HEK293 (cell line): ENCODE measurements at regions not wholly inside any gene's neighbourhood (a gene's known extent, or its start where the extent isn't known, plus 50 kb on each side); places are given as distances from the start of the nearest gene placed in this dataset.

Experiments used
- CTCF ChIA-PET: fragments of 350-600 bp; formaldehyde crosslinking; extraction: SDS; loops from one replicate; lab custom pipeline; 2021; ENCODE audit warnings: antibody characterized with exemption; lab: Yijun Ruan, JAX
- POLR2A ChIA-PET: fragments of 300-600 bp; formaldehyde crosslinking; extraction: SDS; loops from one replicate; lab custom pipeline; 2020; ENCODE audit warnings: antibody characterized with exemption, inconsistent platforms; lab: Yijun Ruan, JAX
- H3K27ac ChIP-seq: fragments of 200-500 bp; sonication (Bioruptor generic); 2 replicates; pipeline ENCODE4 v1.5.1; 2014; ENCODE audit warnings: low read depth, low read length, control low read depth, inconsistent platforms; ENCODE audit errors: extremely low read depth
- H3K36me3 ChIP-seq, 2 experiments: fragments of 200-500 bp in 1 of 2; sonication (Bioruptor generic) in 1 of 2; 1 replicate in 1 of 2; 2 replicates in 1 of 2; pipeline ENCODE4 v1.5.1; 2014 to 2017; ENCODE audit warnings: inconsistent platforms in 2 of 2, low read length in 2 of 2; ENCODE audit not compliant: control insufficient read depth in 2 of 2, insufficient read depth in 1 of 2
- H3K4me1 ChIP-seq: fragments of 200-500 bp; sonication (Bioruptor generic); 2 replicates; pipeline ENCODE4 v1.5.1; 2014; ENCODE audit warnings: mild to moderate bottlenecking, low read length, inconsistent platforms; ENCODE audit not compliant: control insufficient read depth, insufficient read depth
- H3K4me3 ChIP-seq: 2 replicates; pipeline ENCODE4 v1.5.1; 2011; ENCODE audit warnings: low read depth, mild to moderate bottlenecking, control low read depth, low read length, moderate library complexity
- H3K9me3 ChIP-seq: fragments of 200-500 bp; sonication (Bioruptor generic); 2 replicates; pipeline ENCODE4 v1.5.1; 2014; ENCODE audit warnings: low read depth, low read length, inconsistent platforms; ENCODE audit not compliant: control insufficient read depth, insufficient read depth
- BCL11A ChIP-seq: fragments of 450-650 bp; formaldehyde crosslinking; IDR thresholded peaks from 2 replicates; pipeline ENCODE4 v1.5.1; 2016; ENCODE audit warnings: low read depth, missing biosample characterization, missing genetic modification characterization
- BCL11B ChIP-seq: fragments of 450-650 bp; formaldehyde crosslinking; IDR thresholded peaks from 2 replicates; pipeline ENCODE4 v1.5.1; 2016; ENCODE audit warnings: low read depth, missing biosample characterization, missing genetic modification characterization
- SCRT2 ChIP-seq: fragments of 450-650 bp; formaldehyde crosslinking; IDR thresholded peaks from 2 replicates; pipeline ENCODE4 v1.5.1; 2016; ENCODE audit warnings: missing biosample characterization, missing genetic modification characterization
- ZNF133 ChIP-seq: fragments of 450-650 bp; formaldehyde crosslinking; IDR thresholded peaks from 2 replicates; pipeline ENCODE4 v1.5.1; 2016; ENCODE audit warnings: missing biosample characterization, missing genetic modification characterization
- ZNF157 ChIP-seq: fragments of 450-650 bp; formaldehyde crosslinking; IDR thresholded peaks from 2 replicates; pipeline ENCODE4 v1.5.1; 2016; ENCODE audit warnings: missing biosample characterization, missing genetic modification characterization
- ZNF175 ChIP-seq: fragments of 450-650 bp; formaldehyde crosslinking; IDR thresholded peaks from 2 replicates; pipeline ENCODE4 v1.5.1; 2016; ENCODE audit warnings: missing biosample characterization, missing genetic modification characterization
- ZNF221 ChIP-seq: fragments of 450-650 bp; formaldehyde crosslinking; IDR thresholded peaks from 2 replicates; pipeline ENCODE4 v1.5.1; 2017; ENCODE audit warnings: missing biosample characterization, missing genetic modification characterization, borderline replicate concordance
- ZNF223 ChIP-seq: fragments of 450-650 bp; formaldehyde crosslinking; IDR thresholded peaks from 2 replicates; pipeline ENCODE4 v1.5.1; 2016; ENCODE audit warnings: missing biosample characterization, missing genetic modification characterization
- ZNF24 ChIP-seq: fragments of 450-650 bp; formaldehyde crosslinking; IDR thresholded peaks from 2 replicates; pipeline ENCODE4 v1.5.1; 2016; ENCODE audit warnings: missing biosample characterization, missing genetic modification characterization
- ZNF324 ChIP-seq: fragments of 450-650 bp; formaldehyde crosslinking; IDR thresholded peaks from 2 replicates; pipeline ENCODE4 v1.5.1; 2016; ENCODE audit warnings: missing biosample characterization, missing genetic modification characterization
- ZNF366 ChIP-seq: fragments of 450-650 bp; formaldehyde crosslinking; conservative IDR thresholded peaks from 2 replicates; pipeline ENCODE4 v1.5.1; 2016; ENCODE audit warnings: missing biosample characterization, missing genetic modification characterization
- ZNF549 ChIP-seq: fragments of 450-650 bp; IDR thresholded peaks from 2 replicates; pipeline ENCODE4 v1.5.1; 2018; ENCODE audit warnings: missing biosample characterization, missing genetic modification characterization, mild to moderate bottlenecking, inconsistent platforms, moderate library complexity
- ZNF571 ChIP-seq: fragments of 450-650 bp; formaldehyde crosslinking; IDR thresholded peaks from 2 replicates; pipeline ENCODE4 v1.5.0; 2017; ENCODE audit warnings: missing biosample characterization, missing genetic modification characterization
- ZNF600 ChIP-seq: fragments of 450-650 bp; formaldehyde crosslinking; IDR thresholded peaks from 2 replicates; pipeline ENCODE4 v1.5.1; 2016; ENCODE audit warnings: missing biosample characterization, missing genetic modification characterization
- ZNF701 ChIP-seq: fragments of 450-650 bp; formaldehyde crosslinking; IDR thresholded peaks from 2 replicates; pipeline ENCODE4 v1.5.1; 2016; ENCODE audit warnings: missing biosample characterization, missing genetic modification characterization
- TF ChIP-seq, protein P1 (sequence below): fragments of 450-650 bp; formaldehyde crosslinking; IDR thresholded peaks from 2 replicates; pipeline ENCODE4 v1.5.1; 2016; ENCODE audit warnings: missing biosample characterization, missing genetic modification characterization, borderline replicate concordance
- TF ChIP-seq, protein P2 (sequence below): fragments of 450-650 bp; formaldehyde crosslinking; IDR thresholded peaks from 2 replicates; pipeline ENCODE4 v1.5.1; 2017; ENCODE audit warnings: missing biosample characterization, missing genetic modification characterization
- TF ChIP-seq, protein P3 (sequence below): fragments of 450-650 bp; formaldehyde crosslinking; IDR thresholded peaks from 2 replicates; pipeline ENCODE4 v1.5.1; 2016; ENCODE audit warnings: missing biosample characterization, missing genetic modification characterization
- TF ChIP-seq, protein P4 (sequence below): fragments of 450-650 bp; formaldehyde crosslinking; IDR thresholded peaks from 2 replicates; pipeline ENCODE4 v1.5.1; 2017; ENCODE audit warnings: missing biosample characterization, missing genetic modification characterization

DNA sequence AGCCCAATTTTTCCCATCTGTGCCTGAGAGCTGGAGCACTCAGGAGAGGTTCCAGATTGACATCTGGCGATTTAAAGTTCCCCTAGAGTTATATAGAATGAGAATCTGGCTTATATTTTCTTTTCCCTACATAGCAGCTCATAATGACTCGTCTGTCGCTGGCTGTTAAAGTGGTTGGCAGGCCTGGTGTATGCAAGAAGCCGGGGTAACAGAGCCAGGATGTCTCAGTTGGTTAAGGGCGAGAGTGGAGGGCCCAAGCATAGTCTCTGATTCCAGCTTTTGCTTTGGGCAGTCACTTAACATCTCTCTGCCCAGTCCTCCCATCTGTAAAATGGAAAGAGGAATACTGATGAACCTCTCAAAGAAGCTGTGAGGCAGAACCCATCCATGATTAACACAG lies 751.6 kb downstream of the NOVA1 start (continued):
- TF ChIP-seq, protein P1, sequence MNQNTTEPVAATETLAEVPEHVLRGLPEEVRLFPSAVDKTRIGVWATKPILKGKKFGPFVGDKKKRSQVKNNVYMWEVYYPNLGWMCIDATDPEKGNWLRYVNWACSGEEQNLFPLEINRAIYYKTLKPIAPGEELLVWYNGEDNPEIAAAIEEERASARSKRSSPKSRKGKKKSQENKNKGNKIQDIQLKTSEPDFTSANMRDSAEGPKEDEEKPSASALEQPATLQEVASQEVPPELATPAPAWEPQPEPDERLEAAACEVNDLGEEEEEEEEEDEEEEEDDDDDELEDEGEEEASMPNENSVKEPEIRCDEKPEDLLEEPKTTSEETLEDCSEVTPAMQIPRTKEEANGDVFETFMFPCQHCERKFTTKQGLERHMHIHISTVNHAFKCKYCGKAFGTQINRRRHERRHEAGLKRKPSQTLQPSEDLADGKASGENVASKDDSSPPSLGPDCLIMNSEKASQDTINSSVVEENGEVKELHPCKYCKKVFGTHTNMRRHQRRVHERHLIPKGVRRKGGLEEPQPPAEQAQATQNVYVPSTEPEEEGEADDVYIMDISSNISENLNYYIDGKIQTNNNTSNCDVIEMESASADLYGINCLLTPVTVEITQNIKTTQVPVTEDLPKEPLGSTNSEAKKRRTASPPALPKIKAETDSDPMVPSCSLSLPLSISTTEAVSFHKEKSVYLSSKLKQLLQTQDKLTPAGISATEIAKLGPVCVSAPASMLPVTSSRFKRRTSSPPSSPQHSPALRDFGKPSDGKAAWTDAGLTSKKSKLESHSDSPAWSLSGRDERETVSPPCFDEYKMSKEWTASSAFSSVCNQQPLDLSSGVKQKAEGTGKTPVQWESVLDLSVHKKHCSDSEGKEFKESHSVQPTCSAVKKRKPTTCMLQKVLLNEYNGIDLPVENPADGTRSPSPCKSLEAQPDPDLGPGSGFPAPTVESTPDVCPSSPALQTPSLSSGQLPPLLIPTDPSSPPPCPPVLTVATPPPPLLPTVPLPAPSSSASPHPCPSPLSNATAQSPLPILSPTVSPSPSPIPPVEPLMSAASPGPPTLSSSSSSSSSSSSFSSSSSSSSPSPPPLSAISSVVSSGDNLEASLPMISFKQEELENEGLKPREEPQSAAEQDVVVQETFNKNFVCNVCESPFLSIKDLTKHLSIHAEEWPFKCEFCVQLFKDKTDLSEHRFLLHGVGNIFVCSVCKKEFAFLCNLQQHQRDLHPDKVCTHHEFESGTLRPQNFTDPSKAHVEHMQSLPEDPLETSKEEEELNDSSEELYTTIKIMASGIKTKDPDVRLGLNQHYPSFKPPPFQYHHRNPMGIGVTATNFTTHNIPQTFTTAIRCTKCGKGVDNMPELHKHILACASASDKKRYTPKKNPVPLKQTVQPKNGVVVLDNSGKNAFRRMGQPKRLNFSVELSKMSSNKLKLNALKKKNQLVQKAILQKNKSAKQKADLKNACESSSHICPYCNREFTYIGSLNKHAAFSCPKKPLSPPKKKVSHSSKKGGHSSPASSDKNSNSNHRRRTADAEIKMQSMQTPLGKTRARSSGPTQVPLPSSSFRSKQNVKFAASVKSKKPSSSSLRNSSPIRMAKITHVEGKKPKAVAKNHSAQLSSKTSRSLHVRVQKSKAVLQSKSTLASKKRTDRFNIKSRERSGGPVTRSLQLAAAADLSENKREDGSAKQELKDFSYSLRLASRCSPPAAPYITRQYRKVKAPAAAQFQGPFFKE (tag by site-specific recombination) = no peak
- TF ChIP-seq ZNF366 (tag by site-specific recombination) (no peak), ZNF221 (tag by site-specific recombination) (no peak)
- TF ChIP-seq, protein P2, sequence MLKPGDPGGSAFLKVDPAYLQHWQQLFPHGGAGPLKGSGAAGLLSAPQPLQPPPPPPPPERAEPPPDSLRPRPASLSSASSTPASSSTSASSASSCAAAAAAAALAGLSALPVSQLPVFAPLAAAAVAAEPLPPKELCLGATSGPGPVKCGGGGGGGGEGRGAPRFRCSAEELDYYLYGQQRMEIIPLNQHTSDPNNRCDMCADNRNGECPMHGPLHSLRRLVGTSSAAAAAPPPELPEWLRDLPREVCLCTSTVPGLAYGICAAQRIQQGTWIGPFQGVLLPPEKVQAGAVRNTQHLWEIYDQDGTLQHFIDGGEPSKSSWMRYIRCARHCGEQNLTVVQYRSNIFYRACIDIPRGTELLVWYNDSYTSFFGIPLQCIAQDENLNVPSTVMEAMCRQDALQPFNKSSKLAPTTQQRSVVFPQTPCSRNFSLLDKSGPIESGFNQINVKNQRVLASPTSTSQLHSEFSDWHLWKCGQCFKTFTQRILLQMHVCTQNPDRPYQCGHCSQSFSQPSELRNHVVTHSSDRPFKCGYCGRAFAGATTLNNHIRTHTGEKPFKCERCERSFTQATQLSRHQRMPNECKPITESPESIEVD = no peak

DNA sequence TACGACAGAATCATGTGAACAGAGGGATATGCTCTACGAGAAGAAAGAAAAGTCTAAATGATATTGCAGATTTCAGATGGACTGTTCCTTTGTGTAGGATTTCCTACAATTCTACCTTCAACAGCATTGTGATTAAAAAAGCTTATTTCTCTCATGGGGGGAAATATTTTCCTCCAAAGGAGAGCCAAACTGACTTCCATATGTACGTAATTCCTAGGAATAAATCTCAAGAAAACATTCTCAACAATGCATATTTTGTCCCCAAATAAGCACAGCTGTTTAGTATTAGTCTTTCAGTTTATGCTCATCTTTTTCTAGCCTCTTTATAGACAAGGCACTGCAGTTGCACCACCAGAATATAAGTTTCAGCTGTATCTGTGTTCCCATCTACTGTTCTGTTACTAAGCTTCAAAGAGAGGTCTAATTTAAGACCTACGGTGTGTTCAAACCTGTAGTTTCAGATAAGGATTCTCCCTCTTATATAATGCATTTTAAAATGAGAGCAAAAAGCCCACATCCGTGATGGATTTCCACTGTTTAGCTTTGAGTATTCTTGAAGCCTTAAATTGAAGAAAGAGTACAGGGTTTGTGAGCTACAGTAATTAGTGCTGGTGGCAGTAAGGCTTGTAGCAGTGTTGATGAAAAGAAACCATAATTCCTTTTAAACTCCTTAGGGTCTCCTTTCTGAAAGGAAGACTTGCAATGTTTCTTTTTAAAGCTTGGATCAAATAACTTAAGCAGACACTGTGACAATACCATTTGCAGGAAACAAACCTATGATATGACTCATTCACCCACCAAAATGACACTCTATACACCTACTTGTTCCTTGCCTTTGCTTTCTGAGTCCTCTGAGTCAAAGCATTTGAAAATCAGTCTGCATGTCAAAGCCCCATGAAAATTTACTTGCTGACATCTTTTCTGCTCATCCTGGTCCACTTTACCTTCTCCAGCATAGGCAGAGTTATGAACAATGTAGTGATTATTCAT lies 754.1 kb downstream of the NOVA1 start:
- CTCF ChIA-PET = interaction anchor here (1.2 kb wide), 1 partner anchor 10 kb away, joined by 3 read pairs; no protein-coding TSS in a partner anchor
- Histone ChIP-seq H3K9me3 (no peaks in the 10 kb centered on the region), H3K36me3 (no peaks in the 10 kb centered on the region), H3K4me3 (no peak overlapping the region), H3K4me1 (no peaks in the 10 kb centered on the region), H3K27ac (no peak overlapping the region)
- TF ChIP-seq ZNF175 (no peak), ZNF157 (tag by site-specific recombination) (no peak), ZNF24 (tag by site-specific recombination) (no peak), ZNF549 (tag by site-specific recombination) (no peak), ZNF324 (tag by site-specific recombination) (no peak), ZNF571 (tag by site-specific recombination) (no peak), ZNF600 (tag by site-specific recombination) (no peak), ZNF133 (tag by site-specific recombination) (no peak), ZNF223 (tag by site-specific recombination) (no peak), BCL11B (tag by site-specific recombination) (no peak)
- POLR2A ChIA-PET = no interaction called here

DNA sequence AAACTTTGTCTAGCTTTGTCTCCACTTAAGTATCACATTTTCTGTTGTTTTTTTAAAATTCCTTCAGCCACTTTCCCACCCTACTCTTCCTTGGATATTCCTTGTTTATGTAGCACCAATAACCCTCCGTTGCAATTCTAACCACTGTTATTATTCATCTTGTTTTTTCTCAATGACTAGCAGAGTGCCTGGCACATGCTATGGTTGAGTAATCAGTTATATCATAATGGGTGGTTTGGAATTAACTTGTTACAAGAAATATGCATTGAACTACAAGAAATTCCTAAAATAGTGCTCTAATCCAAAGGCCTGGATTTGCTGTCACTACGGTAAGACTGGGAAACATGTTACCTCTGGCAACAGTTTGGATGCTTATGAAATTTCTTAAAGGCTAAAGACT lies 756.6 kb downstream of the NOVA1 start:
- no peak overlapping the region for H3K4me3 ChIP-seq
- no peak overlapping the region for H3K27ac ChIP-seq
- H3K4me1 ChIP-seq = no peaks in the 10 kb centered on the region
- CTCF ChIA-PET = no interaction called here
- H3K36me3 ChIP-seq = no peaks in the 10 kb centered on the region
- no peaks in the 10 kb centered on the region for H3K9me3 ChIP-seq
- no peak for TF ChIP-seq SCRT2 (tag by site-specific recombination)
- TF ChIP-seq ZNF701 (tag by site-specific recombination) = no peak
- TF ChIP-seq, protein P3, sequence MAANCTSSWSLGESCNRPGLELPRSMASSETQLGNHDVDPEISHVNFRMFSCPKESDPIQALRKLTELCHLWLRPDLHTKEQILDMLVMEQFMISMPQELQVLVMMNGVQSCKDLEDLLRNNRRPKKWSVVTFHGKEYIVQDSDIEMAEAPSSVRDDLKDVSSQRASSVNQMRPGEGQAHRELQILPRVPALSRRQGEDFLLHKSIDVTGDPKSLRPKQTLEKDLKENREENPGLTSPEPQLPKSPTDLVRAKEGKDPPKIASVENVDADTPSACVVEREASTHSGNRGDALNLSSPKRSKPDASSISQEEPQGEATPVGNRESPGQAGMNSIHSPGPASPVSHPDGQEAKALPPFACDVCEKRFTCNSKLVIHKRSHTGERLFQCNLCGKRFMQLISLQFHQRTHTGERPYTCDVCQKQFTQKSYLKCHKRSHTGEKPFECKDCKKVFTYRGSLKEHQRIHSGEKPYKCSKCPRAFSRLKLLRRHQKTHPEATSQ (tag by site-specific recombination) = no peak
- no peak for TF ChIP-seq BCL11A (tag by site-specific recombination)
- TF ChIP-seq, protein P4, sequence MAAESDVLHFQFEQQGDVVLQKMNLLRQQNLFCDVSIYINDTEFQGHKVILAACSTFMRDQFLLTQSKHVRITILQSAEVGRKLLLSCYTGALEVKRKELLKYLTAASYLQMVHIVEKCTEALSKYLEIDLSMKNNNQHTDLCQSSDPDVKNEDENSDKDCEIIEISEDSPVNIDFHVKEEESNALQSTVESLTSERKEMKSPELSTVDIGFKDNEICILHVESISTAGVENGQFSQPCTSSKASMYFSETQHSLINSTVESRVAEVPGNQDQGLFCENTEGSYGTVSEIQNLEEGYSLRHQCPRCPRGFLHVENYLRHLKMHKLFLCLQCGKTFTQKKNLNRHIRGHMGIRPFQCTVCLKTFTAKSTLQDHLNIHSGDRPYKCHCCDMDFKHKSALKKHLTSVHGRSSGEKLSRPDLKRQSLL = no peak
- POLR2A ChIA-PET = no interaction called here
